GM18511 (cell line): ENCODE measurements at regions not wholly inside any gene's neighbourhood (a gene's known extent, or its start where the extent isn't known, plus 50 kb on each side); places are given as distances from the start of the nearest gene placed in this dataset.

Source experiments
- ATAC-seq: cut with Tn5 transposase; IDR thresholded peaks from one replicate; pipeline ENCODE4 v1.9.1; 2021; ENCODE audit warnings: mild to moderate bottlenecking, moderate library complexity; ENCODE audit not compliant: unreplicated experiment

- no peak for ATAC-seq
Measured at GRCh38 chr13:55402870-55403269, 1737.8 kb upstream of the PRR20A start.

- no peak for ATAC-seq
Measured at GRCh38 chr13:55403887-55404487, 1736.7 kb upstream of the PRR20A start.

GRCh38 chr13:55410398-55411330 lies 1730.1 kb upstream of the PRR20A start:
- ATAC-seq, result no peak

GRCh38 chr13:55418095-55418494 lies 1722.6 kb upstream of the PRR20A start:
- no peak for ATAC-seq

- ATAC-seq, result no peak
Measured at GRCh38 chr13:55432814-55433213, 1707.9 kb upstream of the PRR20A start.

- no peak for ATAC-seq
Measured at GRCh38 chr13:55437162-55437561, 1703.6 kb upstream of the PRR20A start.

GRCh38 chr13:55439450-55439849 lies 1701.3 kb upstream of the PRR20A start:
- no peak for ATAC-seq

GRCh38 chr13:55440465-55441085 lies 1700.1 kb upstream of the PRR20A start:
- ATAC-seq, result no peak

GRCh38 chr13:55464222-55464621 lies 1676.5 kb upstream of the PRR20A start:
- ATAC-seq, result no peak

- no peak for ATAC-seq
Measured at GRCh38 chr13:55467476-55467875, 1673.2 kb upstream of the PRR20A start.

- no peak for ATAC-seq
Measured at GRCh38 chr13:55483626-55484158, 1657.0 kb upstream of the PRR20A start.

GRCh38 chr13:55493297-55493696 lies 1647.4 kb upstream of the PRR20A start:
- no peak for ATAC-seq

- ATAC-seq, result no peak
Measured at GRCh38 chr13:55497486-55497885, 1643.2 kb upstream of the PRR20A start.

GRCh38 chr13:55500694-55501093 lies 1640.0 kb upstream of the PRR20A start:
- ATAC-seq, result no peak

- ATAC-seq, result no peak
Measured at GRCh38 chr13:55516610-55517009, 1624.1 kb upstream of the PRR20A start.

- no peak for ATAC-seq
Measured at GRCh38 chr13:55517312-55517711, 1623.4 kb upstream of the PRR20A start.

GRCh38 chr13:55528434-55528833 lies 1612.3 kb upstream of the PRR20A start:
- no peak for ATAC-seq

GRCh38 chr13:55534306-55534705 lies 1606.4 kb upstream of the PRR20A start:
- no peak for ATAC-seq

- no peak for ATAC-seq
Measured at GRCh38 chr13:55538424-55538823, 1602.3 kb upstream of the PRR20A start.

GRCh38 chr13:55543053-55543452 lies 1597.7 kb upstream of the PRR20A start:
- no peak for ATAC-seq

GRCh38 chr13:55550624-55551023 lies 1590.1 kb upstream of the PRR20A start:
- ATAC-seq, result no peak

GRCh38 chr13:55553701-55554100 lies 1587.0 kb upstream of the PRR20A start:
- ATAC-seq, result no peak
